ENCODE measurements at regions not wholly inside any gene's neighbourhood (a gene's known extent, or its start where the extent isn't known, plus 50 kb on each side); places are given as distances from the start of the nearest gene placed in this dataset.
A peak's percentile ranks its signal among the peaks of the same experiment; 100 is the strongest.

- Histone ChIP-seq H3K4me2 (ENCODE audit: control insufficient read depth, insufficient read depth) (no peak overlapping the region), H3K9ac (ENCODE audit: control insufficient read depth, insufficient read depth, low read length) (no peak overlapping the region), H3K79me2 (ENCODE audit: control insufficient read depth, insufficient read depth, low read length) (no peaks in the 10 kb centered on the region), H3K4me1 (ENCODE audit: control insufficient read depth, insufficient read depth, low read length) (no peaks in the 10 kb centered on the region), H4K20me1 (ENCODE audit: control insufficient read depth, insufficient read depth) (no peaks in the 10 kb centered on the region), H3K27me3 (replicated peaks in 1 of 2; ENCODE audit: control insufficient read depth in 2 of 2, insufficient read depth in 2 of 2, low read length in 1 of 2) (no peaks in the 10 kb centered on the region), H2AFZ (ENCODE audit: control insufficient read depth, low read depth, low read length) (no peak overlapping the region), H3K9me3 (replicated peaks; ENCODE audit: control insufficient read depth, insufficient read depth, low read length) (no peaks in the 10 kb centered on the region), H3K27ac (ENCODE audit: control insufficient read depth, insufficient read depth) (no peak overlapping the region), H3K36me3 (ENCODE audit: control insufficient read depth in 2 of 2, insufficient read depth in 2 of 2, low read length in 1 of 2) (no peaks in the 10 kb centered on the region), H3K4me3 (no peak overlapping the region)
- in situ Hi-C loops (cut with MboI) = no loop called here
- no peak for FAIRE-seq
- DNase-seq (ENCODE audit: low read depth, low spot score) = no peak
- no TSS peak for BruUV-seq (replicated peaks)
- ATAC-seq = peak; percentile 72
- POLR2A ChIA-PET = no interaction called here
- CTCF ChIA-PET = no interaction called here
- intact Hi-C loops (cut with micrococcal nuclease; ENCODE audit: unreplicated experiment) = no loop called here
- TF ChIP-seq ZBTB11 (CRISPR knock-in tag; IDR thresholded peaks at IDR 0.05) (no peak), ATF7 (IDR thresholded peaks at IDR 0.05; ENCODE audit: low read depth) (0 out of 2 replicates have a peak, but pooled peaks have one; percentile 19), MTA2 (IDR thresholded peaks at IDR 0.05; ENCODE audit: low read depth) (peak; percentile 49; the same call in 1 of the 2 replicates), CREM (IDR thresholded peaks at IDR 0.05; ENCODE audit: low read depth) (no peak)
- TF ChIP-seq, protein P1, sequence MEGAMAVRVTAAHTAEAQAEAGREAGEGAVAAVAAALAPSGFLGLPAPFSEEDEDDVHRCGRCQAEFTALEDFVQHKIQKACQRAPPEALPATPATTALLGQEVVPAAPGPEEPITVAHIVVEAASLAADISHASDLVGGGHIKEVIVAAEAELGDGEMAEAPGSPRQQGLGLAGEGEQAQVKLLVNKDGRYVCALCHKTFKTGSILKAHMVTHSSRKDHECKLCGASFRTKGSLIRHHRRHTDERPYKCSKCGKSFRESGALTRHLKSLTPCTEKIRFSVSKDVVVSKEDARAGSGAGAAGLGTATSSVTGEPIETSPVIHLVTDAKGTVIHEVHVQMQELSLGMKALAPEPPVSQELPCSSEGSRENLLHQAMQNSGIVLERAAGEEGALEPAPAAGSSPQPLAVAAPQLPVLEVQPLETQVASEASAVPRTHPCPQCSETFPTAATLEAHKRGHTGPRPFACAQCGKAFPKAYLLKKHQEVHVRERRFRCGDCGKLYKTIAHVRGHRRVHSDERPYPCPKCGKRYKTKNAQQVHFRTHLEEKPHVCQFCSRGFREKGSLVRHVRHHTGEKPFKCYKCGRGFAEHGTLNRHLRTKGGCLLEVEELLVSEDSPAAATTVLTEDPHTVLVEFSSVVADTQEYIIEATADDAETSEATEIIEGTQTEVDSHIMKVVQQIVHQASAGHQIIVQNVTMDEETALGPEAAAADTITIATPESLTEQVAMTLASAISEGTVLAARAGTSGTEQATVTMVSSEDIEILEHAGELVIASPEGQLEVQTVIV (IDR thresholded peaks at IDR 0.05; ENCODE audit: borderline replicate concordance, partially characterized antibody) = no peak
- TF ChIP-seq, protein P2, sequence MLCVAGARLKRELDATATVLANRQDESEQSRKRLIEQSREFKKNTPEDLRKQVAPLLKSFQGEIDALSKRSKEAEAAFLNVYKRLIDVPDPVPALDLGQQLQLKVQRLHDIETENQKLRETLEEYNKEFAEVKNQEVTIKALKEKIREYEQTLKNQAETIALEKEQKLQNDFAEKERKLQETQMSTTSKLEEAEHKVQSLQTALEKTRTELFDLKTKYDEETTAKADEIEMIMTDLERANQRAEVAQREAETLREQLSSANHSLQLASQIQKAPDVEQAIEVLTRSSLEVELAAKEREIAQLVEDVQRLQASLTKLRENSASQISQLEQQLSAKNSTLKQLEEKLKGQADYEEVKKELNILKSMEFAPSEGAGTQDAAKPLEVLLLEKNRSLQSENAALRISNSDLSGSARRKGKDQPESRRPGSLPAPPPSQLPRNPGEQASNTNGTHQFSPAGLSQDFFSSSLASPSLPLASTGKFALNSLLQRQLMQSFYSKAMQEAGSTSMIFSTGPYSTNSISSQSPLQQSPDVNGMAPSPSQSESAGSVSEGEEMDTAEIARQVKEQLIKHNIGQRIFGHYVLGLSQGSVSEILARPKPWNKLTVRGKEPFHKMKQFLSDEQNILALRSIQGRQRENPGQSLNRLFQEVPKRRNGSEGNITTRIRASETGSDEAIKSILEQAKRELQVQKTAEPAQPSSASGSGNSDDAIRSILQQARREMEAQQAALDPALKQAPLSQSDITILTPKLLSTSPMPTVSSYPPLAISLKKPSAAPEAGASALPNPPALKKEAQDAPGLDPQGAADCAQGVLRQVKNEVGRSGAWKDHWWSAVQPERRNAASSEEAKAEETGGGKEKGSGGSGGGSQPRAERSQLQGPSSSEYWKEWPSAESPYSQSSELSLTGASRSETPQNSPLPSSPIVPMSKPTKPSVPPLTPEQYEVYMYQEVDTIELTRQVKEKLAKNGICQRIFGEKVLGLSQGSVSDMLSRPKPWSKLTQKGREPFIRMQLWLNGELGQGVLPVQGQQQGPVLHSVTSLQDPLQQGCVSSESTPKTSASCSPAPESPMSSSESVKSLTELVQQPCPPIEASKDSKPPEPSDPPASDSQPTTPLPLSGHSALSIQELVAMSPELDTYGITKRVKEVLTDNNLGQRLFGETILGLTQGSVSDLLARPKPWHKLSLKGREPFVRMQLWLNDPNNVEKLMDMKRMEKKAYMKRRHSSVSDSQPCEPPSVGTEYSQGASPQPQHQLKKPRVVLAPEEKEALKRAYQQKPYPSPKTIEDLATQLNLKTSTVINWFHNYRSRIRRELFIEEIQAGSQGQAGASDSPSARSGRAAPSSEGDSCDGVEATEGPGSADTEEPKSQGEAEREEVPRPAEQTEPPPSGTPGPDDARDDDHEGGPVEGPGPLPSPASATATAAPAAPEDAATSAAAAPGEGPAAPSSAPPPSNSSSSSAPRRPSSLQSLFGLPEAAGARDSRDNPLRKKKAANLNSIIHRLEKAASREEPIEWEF (IDR thresholded peaks at IDR 0.05; ENCODE audit: insufficient replicate concordance, low read depth, low read length) = no peak
- SMC1A ChIA-PET (ENCODE audit: uncharacterized antibody, unreplicated experiment) = interaction anchor here (1.0 kb wide), 1 partner anchor 9 kb away, joined by 3 read pairs; no protein-coding TSS in a partner anchor
- RAD21 ChIA-PET (ENCODE audit: unreplicated experiment) = no interaction called here
Measured at GRCh38 chr4:125784741-125785140, 470.0 kb downstream of the FAT4 start.
